ENCODE measurements at regions not wholly inside any gene's neighbourhood (a gene's known extent, or its start where the extent isn't known, plus 50 kb on each side); places are given as distances from the start of the nearest gene placed in this dataset.

DNA sequence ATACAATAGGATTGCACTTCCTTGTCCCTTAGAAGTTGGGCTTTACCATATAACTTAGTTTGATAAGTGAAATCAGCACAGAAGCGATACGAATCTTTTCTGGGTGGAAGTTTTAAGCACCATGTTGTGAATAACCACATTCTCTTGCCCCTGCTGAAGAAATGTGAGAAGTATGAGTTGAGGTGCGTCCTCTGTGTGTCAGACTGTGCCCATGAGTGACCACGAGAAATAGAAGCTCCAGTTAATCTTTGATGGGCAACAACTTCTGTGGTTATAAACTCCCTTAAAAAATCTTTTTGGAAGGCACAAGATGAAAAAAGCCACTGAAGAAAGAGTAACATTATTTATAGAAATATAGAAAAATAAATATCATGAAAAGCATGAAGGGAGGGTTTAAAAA lies 668.2 kb downstream of the DTWD2 start:
- no peaks in the 10 kb centered on the region for H3K9me3 ChIP-seq (ENCODE audit: control insufficient read depth, low read depth, low read length)
- H3K4me2 ChIP-seq (ENCODE audit: control insufficient read depth, extremely low read depth, insufficient read depth, low read depth, low read length): no peak overlapping the region
- no peak overlapping the region for H3K4me3 ChIP-seq (ENCODE audit: control insufficient read depth in 2 of 3, extremely low read depth in 1 of 3, insufficient read depth in 2 of 3, low read depth in 1 of 3, low read length in 3 of 3)
- H3K27ac ChIP-seq (ENCODE audit: control insufficient read depth, insufficient read depth, low read length): no peak overlapping the region
- dilution Hi-C loops (cut with MboI; ENCODE audit: extremely low pct_ligation_motif_present, low sequenced_read_pairs): no loop called here
- no peaks in the 10 kb centered on the region for H3K36me3 ChIP-seq (ENCODE audit: control insufficient read depth in 2 of 2, extremely low read depth in 1 of 2, insufficient read depth in 2 of 2, low read length in 2 of 2)
- TF ChIP-seq, protein P1, sequence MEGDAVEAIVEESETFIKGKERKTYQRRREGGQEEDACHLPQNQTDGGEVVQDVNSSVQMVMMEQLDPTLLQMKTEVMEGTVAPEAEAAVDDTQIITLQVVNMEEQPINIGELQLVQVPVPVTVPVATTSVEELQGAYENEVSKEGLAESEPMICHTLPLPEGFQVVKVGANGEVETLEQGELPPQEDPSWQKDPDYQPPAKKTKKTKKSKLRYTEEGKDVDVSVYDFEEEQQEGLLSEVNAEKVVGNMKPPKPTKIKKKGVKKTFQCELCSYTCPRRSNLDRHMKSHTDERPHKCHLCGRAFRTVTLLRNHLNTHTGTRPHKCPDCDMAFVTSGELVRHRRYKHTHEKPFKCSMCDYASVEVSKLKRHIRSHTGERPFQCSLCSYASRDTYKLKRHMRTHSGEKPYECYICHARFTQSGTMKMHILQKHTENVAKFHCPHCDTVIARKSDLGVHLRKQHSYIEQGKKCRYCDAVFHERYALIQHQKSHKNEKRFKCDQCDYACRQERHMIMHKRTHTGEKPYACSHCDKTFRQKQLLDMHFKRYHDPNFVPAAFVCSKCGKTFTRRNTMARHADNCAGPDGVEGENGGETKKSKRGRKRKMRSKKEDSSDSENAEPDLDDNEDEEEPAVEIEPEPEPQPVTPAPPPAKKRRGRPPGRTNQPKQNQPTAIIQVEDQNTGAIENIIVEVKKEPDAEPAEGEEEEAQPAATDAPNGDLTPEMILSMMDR (optimal IDR thresholded peaks at IDR 0.05 in 1 of 3, IDR thresholded peaks at IDR 0.05 in 1 of 3, conservative IDR thresholded peaks at IDR 0.05 in 1 of 3; ENCODE audit: extremely low read depth in 1 of 3, insufficient read depth in 2 of 3, low read length in 3 of 3): no peak
- TF ChIP-seq EZH2 (IDR thresholded peaks at IDR 0.05; ENCODE audit: low read length): no peak
- no peak overlapping the region for H2AFZ ChIP-seq (ENCODE audit: control insufficient read depth, low read length)
- H3K4me1 ChIP-seq (ENCODE audit: control insufficient read depth, extremely low read depth, insufficient read depth, low read length): no peaks in the 10 kb centered on the region
- no peaks in the 10 kb centered on the region for H3K79me2 ChIP-seq (ENCODE audit: control insufficient read depth, insufficient read depth, low read length)
- H3K9me1 ChIP-seq (ENCODE audit: control insufficient read depth, extremely low read depth, insufficient read depth, low read length): no peaks in the 10 kb centered on the region
- H3K27me3 ChIP-seq (ENCODE audit: control insufficient read depth, extremely low read depth, insufficient read depth, low read length): no peaks in the 10 kb centered on the region
- H3K9ac ChIP-seq (ENCODE audit: control insufficient read depth, extremely low read depth, insufficient read depth, low read length): no peak overlapping the region
- FAIRE-seq: no peak
- no peaks in the 10 kb centered on the region for H4K20me1 ChIP-seq (ENCODE audit: control insufficient read depth, extremely low read depth, insufficient read depth, low read length)
- DNase-seq (ENCODE audit: low read depth, low spot score): no peak

DNA sequence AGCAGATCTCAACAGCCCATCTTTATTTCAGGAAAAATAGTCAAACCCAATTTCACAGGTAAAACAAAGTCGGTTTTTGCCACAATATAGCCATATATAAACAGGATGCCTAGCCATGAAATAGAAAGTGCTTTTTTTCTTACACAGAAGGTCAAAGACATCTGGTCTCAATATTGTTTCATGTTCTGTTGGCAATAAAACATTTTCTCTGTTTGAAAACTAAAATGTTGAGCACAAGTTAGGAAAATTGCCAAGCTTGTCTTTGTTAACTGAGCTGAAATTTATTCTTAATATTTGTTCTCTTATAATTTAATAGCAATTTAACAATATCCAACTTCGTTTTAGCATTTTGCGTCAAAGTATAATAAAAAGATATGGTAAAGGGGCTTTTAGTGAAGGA lies 673.4 kb downstream of the DTWD2 start:
- H3K9me3 ChIP-seq (ENCODE audit: control insufficient read depth, low read depth, low read length): no peaks in the 10 kb centered on the region
- no peaks in the 10 kb centered on the region for H3K9me1 ChIP-seq (ENCODE audit: control insufficient read depth, extremely low read depth, insufficient read depth, low read length)
- H3K4me1 ChIP-seq (ENCODE audit: control insufficient read depth, extremely low read depth, insufficient read depth, low read length): no peaks in the 10 kb centered on the region
- H2AFZ ChIP-seq (ENCODE audit: control insufficient read depth, low read length): no peak overlapping the region
- H3K9ac ChIP-seq (ENCODE audit: control insufficient read depth, extremely low read depth, insufficient read depth, low read length): no peak overlapping the region
- no peaks in the 10 kb centered on the region for H4K20me1 ChIP-seq (ENCODE audit: control insufficient read depth, extremely low read depth, insufficient read depth, low read length)
- TF ChIP-seq, protein P1 (optimal IDR thresholded peaks at IDR 0.05 in 1 of 3, IDR thresholded peaks at IDR 0.05 in 1 of 3, conservative IDR thresholded peaks at IDR 0.05 in 1 of 3; ENCODE audit: extremely low read depth in 1 of 3, insufficient read depth in 2 of 3, low read length in 3 of 3): no peak
- TF ChIP-seq EZH2 (IDR thresholded peaks at IDR 0.05; ENCODE audit: low read length): no peak
- no peaks in the 10 kb centered on the region for H3K79me2 ChIP-seq (ENCODE audit: control insufficient read depth, insufficient read depth, low read length)
- no peak overlapping the region for H3K4me3 ChIP-seq (ENCODE audit: control insufficient read depth in 2 of 3, extremely low read depth in 1 of 3, insufficient read depth in 2 of 3, low read depth in 1 of 3, low read length in 3 of 3)
- H3K4me2 ChIP-seq (ENCODE audit: control insufficient read depth, extremely low read depth, insufficient read depth, low read depth, low read length): no peak overlapping the region
- dilution Hi-C loops (cut with MboI; ENCODE audit: extremely low pct_ligation_motif_present, low sequenced_read_pairs): no loop called here
- FAIRE-seq (no peak), DNase-seq (ENCODE audit: low read depth, low spot score) (no peak)
- no peaks in the 10 kb centered on the region for H3K36me3 ChIP-seq (ENCODE audit: control insufficient read depth in 2 of 2, extremely low read depth in 1 of 2, insufficient read depth in 2 of 2, low read length in 2 of 2)
- H3K27ac ChIP-seq (ENCODE audit: control insufficient read depth, insufficient read depth, low read length): no peak overlapping the region
- no peaks in the 10 kb centered on the region for H3K27me3 ChIP-seq (ENCODE audit: control insufficient read depth, extremely low read depth, insufficient read depth, low read length)

All from keratinocyte (primary cell).